KMS-11 (cell line): ENCODE measurements at regions not wholly inside any gene's neighbourhood (a gene's known extent, or its start where the extent isn't known, plus 50 kb on each side); places are given as distances from the start of the nearest gene placed in this dataset.

ENCODE experiments used
- H2AFZ ChIP-seq: fragments of 200-600 bp; sonication (generic); 2 replicates; pipeline ENCODE4 v1.6.1; 2016; ENCODE audit warnings: antibody characterized with exemption, mixed run types, low read depth
- H3K27ac ChIP-seq: fragments of 200-600 bp; sonication (generic); 2 replicates; pipeline ENCODE4 v1.6.1; 2016; ENCODE audit warnings: mild to moderate bottlenecking, mixed run types
- H3K27me3 ChIP-seq: fragments of 200-600 bp; sonication (generic); 2 replicates; pipeline ENCODE4 v1.6.1; 2017; ENCODE audit warnings: mild to moderate bottlenecking, low read depth, mixed run types, moderate library complexity; ENCODE audit not compliant: insufficient read depth
- H3K36me3 ChIP-seq: fragments of 200-600 bp; sonication (generic); 2 replicates; pipeline ENCODE4 v1.6.1; 2017; ENCODE audit warnings: mild to moderate bottlenecking, mixed run types; ENCODE audit not compliant: insufficient read depth
- H3K4me1 ChIP-seq: fragments of 200-600 bp; sonication (generic); 2 replicates; pipeline ENCODE4 v1.6.1; 2016; ENCODE audit warnings: mild to moderate bottlenecking, low read depth, mixed run types; ENCODE audit not compliant: poor library complexity, severe bottlenecking
- H3K4me2 ChIP-seq: fragments of 200-600 bp; sonication (generic); 2 replicates; pipeline ENCODE4 v1.7.0; 2016; ENCODE audit warnings: mild to moderate bottlenecking, mixed run types
- H3K4me3 ChIP-seq: fragments of 200-600 bp; sonication (generic); IDR thresholded peaks from 2 replicates; pipeline ENCODE4 v1.6.1; 2017; ENCODE audit warnings: low read depth, low read length, mixed read lengths; ENCODE audit not compliant: insufficient read depth
- H3K79me2 ChIP-seq: fragments of 200-600 bp; sonication (generic); 2 replicates; pipeline ENCODE4 v1.6.1; 2016; ENCODE audit warnings: low read depth, mixed run types; ENCODE audit not compliant: insufficient read depth
- H3K9ac ChIP-seq: fragments of 200-600 bp; sonication (generic); 2 replicates; pipeline ENCODE4 v1.6.1; 2016; ENCODE audit warnings: mild to moderate bottlenecking, mixed run types
- H4K20me1 ChIP-seq: fragments of 200-600 bp; sonication (generic); 2 replicates; pipeline ENCODE4 v1.6.1; 2016; ENCODE audit warnings: mild to moderate bottlenecking, mixed run types; ENCODE audit not compliant: insufficient read depth
- CTCF ChIP-seq: fragments of 200-600 bp; sonication (generic); conservative IDR thresholded peaks from 2 replicates; pipeline ENCODE4 v1.6.1; 2017; ENCODE audit warnings: low read depth, mild to moderate bottlenecking, antibody characterized with exemption, low read length, moderate library complexity, mixed read lengths

DNA sequence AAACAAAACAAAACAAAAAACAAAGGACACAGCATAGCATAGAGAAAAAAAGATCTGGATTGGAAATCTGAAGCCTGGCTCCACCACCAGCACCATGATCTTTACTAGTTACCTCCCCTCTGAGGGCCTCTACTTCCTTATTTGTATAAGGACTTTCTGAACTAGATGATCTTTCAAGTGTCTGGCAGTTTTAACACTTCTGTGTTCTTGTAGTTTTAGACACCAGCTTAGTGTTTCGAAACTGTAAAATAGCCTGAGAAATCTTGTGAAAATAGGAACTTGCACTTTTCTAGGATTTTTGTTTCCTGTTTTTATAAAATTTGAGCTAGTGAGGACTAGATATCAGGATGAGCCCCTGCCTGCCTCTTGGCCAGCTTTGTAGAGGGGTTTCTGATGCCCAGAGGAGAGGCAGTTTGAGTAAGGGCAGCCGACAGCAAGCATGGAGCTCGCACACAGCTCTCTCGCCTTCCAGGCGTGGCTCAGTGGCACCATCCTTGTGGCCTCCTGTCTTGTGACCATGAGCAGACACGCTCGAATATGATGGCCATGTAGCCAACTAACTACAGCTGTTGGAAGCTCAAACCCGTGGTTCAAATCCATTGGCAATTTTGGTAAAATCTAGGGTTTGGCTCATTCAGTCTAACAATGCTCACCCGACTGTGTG lies 319.0 kb downstream of the KCNRG start:
- no peaks in the 10 kb centered on the region for H3K36me3 ChIP-seq
- H4K20me1 ChIP-seq, result no peaks in the 10 kb centered on the region
- no peak overlapping the region for H3K27ac ChIP-seq
- no peaks in the 10 kb centered on the region for H3K27me3 ChIP-seq
- no peak overlapping the region for H3K4me2 ChIP-seq
- no peaks in the 10 kb centered on the region for H3K79me2 ChIP-seq
- no peak for TF ChIP-seq CTCF
- no peak overlapping the region for H3K9ac ChIP-seq
- H3K4me1 ChIP-seq, result no peaks in the 10 kb centered on the region
- H3K4me3 ChIP-seq, result no peak overlapping the region
- H2AFZ ChIP-seq, result no peak overlapping the region

GRCh38 chr13:50334944-50335343 lies 319.7 kb downstream of the KCNRG start:
- no peaks in the 10 kb centered on the region for H3K4me1 ChIP-seq
- no peaks in the 10 kb centered on the region for H3K79me2 ChIP-seq
- no peaks in the 10 kb centered on the region for H3K27me3 ChIP-seq
- H4K20me1 ChIP-seq, result no peaks in the 10 kb centered on the region
- no peaks in the 10 kb centered on the region for H3K36me3 ChIP-seq
- H2AFZ ChIP-seq, result no peak overlapping the region
- no peak for TF ChIP-seq CTCF
- H3K4me3 ChIP-seq, result no peak overlapping the region
- no peak overlapping the region for H3K27ac ChIP-seq
- H3K9ac ChIP-seq, result no peak overlapping the region
- H3K4me2 ChIP-seq, result no peak overlapping the region

- Histone ChIP-seq H4K20me1 (no peaks in the 10 kb centered on the region), H3K36me3 (no peaks in the 10 kb centered on the region), H2AFZ (no peak overlapping the region), H3K27ac (no peak overlapping the region), H3K79me2 (no peaks in the 10 kb centered on the region), H3K27me3 (no peaks in the 10 kb centered on the region), H3K4me2 (no peak overlapping the region), H3K9ac (no peak overlapping the region), H3K4me1 (peaks cover 2% of the 10 kb centered on the region), H3K4me3 (no peak overlapping the region)
- TF ChIP-seq CTCF, result no peak
Observed at GRCh38 chr13:50339271-50339670, 324.0 kb downstream of the KCNRG start.

- no peak for TF ChIP-seq CTCF
- H3K4me1 ChIP-seq, result peaks cover 10% of the 10 kb centered on the region
Observed at GRCh38 chr13:50340146-50340545, 324.9 kb downstream of the KCNRG start.

More at GRCh38 chr13:50340146-50340545, 324.9 kb downstream of the KCNRG start:
- no peak overlapping the region for H3K4me2 ChIP-seq
- no peak overlapping the region for H2AFZ ChIP-seq
- no peaks in the 10 kb centered on the region for H3K79me2 ChIP-seq
- no peaks in the 10 kb centered on the region for H3K36me3 ChIP-seq
- H4K20me1 ChIP-seq, result no peaks in the 10 kb centered on the region
- H3K27me3 ChIP-seq, result no peaks in the 10 kb centered on the region
- no peak overlapping the region for H3K9ac ChIP-seq
- H3K4me3 ChIP-seq, result no peak overlapping the region
- H3K27ac ChIP-seq, result no peak overlapping the region
